Hepatocyte (in vitro differentiated cells): ENCODE measurements at regions not wholly inside any gene's neighbourhood (a gene's known extent, or its start where the extent isn't known, plus 50 kb on each side); places are given as distances from the start of the nearest gene placed in this dataset.

Experiments used
- CTCF ChIP-seq: fragments of 200-600 bp; sonication (generic); IDR thresholded peaks from 2 replicates; pipeline ENCODE4 v1.5.1; 2016; ENCODE audit warnings: antibody characterized with exemption, mild to moderate bottlenecking; ENCODE audit not compliant: poor library complexity
- EZH2 ChIP-seq: fragments of 200-600 bp; sonication (generic); IDR thresholded peaks from 2 replicates; pipeline ENCODE4 v1.6.1; 2016; ENCODE audit warnings: antibody characterized with exemption, mild to moderate bottlenecking, borderline replicate concordance

DNA sequence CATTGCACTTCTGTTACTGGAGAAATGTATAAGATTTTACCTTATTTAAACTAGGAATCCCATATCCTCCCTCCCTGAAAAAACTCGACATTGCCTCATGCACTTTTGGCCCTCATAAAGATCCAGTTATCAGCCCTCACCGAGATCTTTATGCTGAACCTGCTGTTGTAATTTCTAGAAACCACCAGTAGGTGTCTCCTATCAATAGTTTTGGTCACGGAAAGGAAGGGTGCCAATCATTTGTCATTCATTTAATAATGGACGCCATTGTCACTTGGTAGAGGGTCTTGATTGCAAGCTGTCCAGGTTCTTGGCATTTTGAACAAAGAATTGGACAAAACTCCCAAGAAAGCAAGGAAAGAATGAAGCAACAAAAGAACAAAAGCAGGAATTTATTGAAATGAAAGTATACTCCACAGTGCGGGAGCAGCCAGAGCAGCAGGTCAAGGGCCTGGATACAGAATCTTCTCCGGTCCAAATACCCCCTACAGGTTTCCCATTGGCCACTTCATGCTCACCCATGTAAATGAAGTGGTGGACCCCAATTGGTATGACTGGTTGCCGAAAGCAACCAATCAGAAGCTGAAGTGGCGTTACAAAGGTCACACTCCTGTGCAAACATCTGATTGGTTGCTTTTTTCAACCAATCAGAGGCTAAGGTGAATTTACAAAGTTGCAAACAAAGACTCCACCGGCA lies 524.3 kb downstream of the PSAT1 start:
- TF ChIP-seq CTCF (peak; percentile 67), EZH2 (no peak)
